CD4-positive, alpha-beta T cell treated with Interferon gamma for 1 hour (primary cell): ENCODE measurements at regions not wholly inside any gene's neighbourhood (a gene's known extent, or its start where the extent isn't known, plus 50 kb on each side); places are given as distances from the start of the nearest gene placed in this dataset.
"Not testable (repeated sequence)": the region's sequence is repeated elsewhere in the genome, so short reads cannot be mapped to it uniquely, and the experiment has no call there.

Experiments
- DNase-seq: peaks from one replicate; pipeline ENCODE4 v3.0.0-alpha.2; 2020

GRCh38 chr3:106840319-106840718, 536.9 kb upstream of the CCDC54 start:
- DNase-seq = no peak

DNA sequence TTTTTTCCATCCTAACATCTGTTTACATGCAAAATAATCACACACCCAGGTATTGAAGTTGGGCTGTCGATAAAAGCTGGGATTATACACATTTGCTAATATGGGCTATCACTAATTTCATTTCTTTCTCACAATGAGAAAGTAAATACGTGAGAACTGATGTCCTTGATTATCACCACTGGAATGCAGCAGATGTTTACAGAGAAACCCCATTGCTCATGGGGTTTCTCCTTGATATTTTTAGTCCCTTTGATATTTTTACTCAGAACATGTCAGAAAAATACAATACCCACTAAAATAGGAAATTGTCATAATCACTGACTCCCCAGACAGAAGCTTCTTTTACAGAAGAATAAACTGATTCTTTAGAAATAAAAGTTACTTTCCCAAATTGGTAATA, 535.1 kb upstream of the CCDC54 start:
- DNase-seq = no peak

DNA sequence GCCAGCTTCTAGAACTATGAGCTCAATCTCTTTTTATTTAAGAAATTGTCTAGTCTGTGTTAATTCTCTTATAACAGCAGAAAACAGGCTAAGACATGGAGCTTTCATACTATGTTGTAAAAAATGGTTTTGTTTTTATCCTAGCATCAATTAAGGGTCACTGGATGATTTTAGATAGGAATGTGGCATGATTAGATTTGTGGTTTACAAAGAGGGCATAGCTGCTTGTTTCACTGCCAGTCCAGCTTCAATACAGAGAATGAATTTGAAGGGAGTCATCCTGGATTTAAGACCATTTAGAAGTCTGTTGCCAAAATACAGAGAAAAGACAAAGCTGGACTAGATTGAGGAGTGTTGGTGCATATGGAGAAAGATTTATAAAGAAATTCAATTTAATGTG, 532.6 kb upstream of the CCDC54 start:
- DNase-seq = no peak

DNA sequence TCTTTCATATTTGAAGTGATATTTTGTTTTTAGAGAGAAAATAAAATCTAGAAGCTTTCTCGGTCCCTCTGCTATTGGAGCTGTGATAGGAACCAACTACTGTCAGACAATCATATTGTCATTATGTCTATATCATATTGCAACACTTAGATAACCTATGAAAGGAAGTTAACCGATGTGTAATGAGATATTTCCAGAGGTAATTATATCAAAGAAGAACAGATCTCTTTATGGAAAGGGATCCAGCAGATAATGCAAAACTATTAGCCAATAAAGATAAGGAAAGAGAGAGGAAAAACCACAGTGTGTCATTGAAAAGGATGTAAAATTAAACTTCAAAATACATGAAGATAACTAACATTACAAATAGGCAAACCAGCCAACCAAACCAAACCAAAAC, 529.1 kb upstream of the CCDC54 start:
- no peak for DNase-seq

- DNase-seq = no peak
Observed at GRCh38 chr3:106850437-106850836, 526.8 kb upstream of the CCDC54 start.

DNA sequence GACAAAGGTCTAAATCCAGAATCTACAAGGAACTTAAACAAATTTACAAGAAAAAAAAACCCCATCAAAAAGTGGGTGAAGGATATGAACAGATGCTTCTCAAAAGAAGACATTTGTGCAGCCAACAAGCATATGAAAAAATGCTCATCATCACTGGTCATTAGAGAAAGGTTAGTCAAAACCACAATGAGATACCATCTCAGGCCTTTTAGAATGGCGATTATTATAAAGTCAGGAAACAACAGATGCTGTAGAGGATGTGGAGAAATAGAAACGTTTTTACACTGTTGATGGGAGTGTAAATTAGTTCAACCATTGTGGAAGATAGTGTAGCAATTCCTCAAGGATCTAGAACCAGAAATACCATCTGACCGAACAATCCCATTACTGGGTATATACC, 518.9 kb upstream of the CCDC54 start:
- DNase-seq = not testable (repeated sequence)

GRCh38 chr3:106860182-106860581, 517.1 kb upstream of the CCDC54 start:
- DNase-seq = no peak

DNA sequence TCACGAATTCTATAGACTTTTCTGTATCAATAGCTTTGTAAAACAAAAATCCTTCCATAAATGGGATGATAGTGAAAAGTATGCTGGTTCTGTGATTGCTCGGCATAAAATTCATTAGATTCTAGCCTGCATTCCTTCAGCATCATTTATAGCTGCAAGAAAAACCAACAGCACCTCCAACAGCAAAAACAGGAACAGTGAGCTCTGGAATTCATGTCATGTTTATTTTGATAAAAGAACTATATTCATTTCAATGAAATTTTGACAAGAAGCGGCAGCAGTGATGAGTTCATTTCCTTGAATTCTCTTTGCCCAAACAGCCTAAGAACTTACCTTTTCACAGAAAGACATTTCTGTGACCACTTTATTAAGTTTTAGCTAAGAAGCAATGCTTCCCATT, 515.2 kb upstream of the CCDC54 start:
- DNase-seq = no peak

DNA sequence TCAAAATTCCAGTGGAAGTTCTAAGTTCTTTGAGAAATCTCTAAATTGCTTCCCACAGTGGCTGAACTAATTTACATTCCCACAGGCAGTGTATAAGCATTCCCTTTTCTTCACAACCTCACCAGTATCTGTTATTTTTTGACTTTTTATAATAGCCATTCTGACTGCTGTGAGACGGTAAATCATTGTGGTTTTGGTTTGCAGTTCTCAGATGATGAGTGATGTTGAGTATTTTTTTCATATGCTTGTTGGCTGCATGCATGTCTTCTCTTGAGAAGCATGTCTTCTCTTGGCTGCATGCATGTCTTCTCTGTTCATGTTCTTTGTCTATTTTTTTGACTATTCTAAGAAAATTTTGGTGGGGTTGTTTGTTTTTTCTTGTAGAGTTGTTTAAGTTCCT, 499.6 kb upstream of the CCDC54 start:
- no peak for DNase-seq

DNA sequence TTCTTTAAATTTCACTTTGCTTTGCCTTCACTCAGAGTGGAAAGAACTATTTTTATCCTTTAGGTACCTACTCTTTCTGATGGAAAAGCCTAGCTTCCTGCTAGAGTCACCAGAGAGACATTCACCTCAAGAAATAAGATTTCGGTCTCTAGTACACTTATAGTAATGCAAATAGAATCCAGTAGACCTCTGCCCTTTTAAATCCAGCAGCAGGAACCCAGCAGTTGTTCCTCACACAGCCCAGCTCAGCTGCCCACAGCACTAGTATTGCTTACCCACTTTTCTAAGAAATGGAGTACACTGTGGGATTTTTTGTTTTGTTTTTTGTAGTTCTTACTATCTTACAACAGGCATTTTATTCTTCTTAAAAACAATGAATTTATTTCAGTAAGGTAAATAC, 497.0 kb upstream of the CCDC54 start:
- DNase-seq = no peak

- no peak for DNase-seq
Observed at GRCh38 chr3:106881186-106881585, 496.1 kb upstream of the CCDC54 start.

DNA sequence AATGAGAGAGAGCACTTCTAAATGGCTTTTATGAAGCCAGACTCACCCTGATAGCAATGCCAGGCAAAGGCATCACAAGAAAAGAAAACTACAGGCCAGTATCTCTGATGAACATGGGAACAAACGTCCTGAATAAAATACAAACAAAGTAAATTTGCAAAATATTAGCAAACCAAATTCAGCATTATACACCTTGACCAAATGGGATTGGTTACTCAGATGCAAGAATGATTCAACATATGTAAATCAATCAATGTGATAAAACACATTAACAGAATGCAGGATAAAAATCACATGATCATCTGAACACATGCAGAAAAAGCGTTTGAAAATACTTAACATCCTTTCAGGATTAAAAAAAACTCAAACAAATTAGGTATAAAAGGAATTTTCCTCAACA, 494.9 kb upstream of the CCDC54 start:
- DNase-seq = no peak

DNA sequence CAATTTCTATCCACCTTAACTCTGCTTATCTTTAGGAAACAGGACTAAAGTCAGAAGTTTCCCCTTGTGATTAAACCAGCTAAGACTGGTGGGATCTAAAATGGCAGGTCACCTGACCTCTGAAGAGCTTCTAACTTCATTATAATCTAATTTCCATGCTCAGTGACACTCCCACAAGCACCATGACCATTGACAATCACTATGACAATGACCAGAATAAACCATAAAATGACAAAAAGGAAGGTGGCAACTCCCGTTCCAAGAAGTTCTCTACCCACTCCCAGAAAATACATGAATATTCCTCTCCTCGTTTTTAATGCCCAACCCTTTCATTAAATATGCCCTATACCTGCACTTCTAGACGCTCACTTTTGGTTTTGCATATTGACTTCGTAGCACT, 471.2 kb upstream of the CCDC54 start:
- DNase-seq = no peak

DNA sequence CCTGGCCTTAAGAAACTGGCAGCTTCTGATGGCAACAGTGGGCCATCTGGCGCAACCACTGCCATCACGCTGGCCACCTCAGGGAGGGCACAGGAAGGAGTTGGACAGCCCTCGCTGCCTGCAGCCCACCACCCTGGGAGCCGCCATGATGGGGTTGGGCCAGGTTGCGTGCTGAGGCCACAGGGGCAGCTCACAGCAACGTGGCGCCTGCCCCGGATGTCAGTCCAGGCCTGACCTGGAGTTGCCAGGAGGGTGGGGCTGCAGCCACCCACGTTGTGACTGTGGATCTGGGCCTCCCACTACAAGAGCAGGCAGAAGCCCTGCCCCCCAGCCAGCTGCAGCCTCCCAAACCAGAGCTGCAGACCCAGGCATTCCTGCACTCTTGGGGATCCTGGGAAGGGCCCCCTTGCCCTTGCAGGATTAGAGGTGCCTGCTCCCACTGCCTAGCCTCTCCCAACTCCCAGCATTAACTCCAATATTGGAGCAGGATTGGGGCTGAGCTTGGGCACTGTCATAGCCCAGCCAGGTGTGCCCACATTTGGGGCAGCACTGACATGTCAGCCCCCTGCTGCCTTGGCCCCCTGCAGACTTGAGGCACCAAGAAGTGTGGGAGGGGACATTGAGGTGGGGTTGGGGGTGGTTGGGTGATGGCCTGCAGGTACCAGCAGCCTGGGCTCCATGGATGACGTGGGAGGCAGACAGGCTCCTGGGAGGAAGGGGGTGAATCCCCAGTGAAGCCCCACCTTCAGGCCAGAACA, 468.9 kb upstream of the CCDC54 start:
- DNase-seq = no peak

- no peak for DNase-seq
Observed at GRCh38 chr3:106913111-106913698, 464.0 kb upstream of the CCDC54 start.

DNA sequence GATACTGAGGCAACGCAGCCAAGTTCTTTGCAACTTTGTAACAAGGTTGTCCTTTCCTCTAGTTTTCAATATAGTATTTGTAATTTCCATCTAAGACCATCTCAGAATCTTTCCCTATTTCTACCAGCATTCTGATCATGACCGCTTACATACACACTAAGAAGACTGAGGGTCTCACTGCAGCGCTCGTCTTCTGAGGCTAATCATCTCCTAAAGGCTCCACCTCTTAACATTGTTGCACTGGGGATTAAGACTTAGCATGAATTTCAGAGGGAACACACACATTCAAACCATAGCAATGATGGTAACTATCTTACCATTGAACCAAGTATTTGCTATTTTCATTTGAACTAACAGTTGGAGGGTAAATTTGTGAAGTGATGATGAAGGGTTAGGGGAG, 463.3 kb upstream of the CCDC54 start:
- no peak for DNase-seq

- DNase-seq = no peak
Observed at GRCh38 chr3:106920609-106921008, 456.6 kb upstream of the CCDC54 start.

DNA sequence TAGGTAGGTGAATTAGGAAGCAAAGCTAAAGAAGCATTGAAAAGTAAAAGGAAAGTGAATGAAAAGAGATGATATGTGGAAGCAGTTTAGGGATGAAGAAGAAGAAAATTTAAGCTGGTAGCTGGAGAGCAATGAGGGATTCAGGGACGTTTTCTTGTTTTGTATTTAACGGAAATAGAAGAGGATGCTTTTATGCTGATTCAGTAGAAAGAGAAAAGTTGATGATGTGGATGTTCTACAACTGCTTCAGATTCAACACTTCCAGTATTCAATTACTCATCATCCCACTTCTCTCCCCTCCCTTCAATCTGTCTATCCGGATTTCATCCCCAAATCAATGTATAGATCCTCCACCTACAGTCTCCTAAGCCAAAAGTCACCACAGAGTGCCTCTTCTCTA, 448.2 kb upstream of the CCDC54 start:
- DNase-seq = no peak

DNA sequence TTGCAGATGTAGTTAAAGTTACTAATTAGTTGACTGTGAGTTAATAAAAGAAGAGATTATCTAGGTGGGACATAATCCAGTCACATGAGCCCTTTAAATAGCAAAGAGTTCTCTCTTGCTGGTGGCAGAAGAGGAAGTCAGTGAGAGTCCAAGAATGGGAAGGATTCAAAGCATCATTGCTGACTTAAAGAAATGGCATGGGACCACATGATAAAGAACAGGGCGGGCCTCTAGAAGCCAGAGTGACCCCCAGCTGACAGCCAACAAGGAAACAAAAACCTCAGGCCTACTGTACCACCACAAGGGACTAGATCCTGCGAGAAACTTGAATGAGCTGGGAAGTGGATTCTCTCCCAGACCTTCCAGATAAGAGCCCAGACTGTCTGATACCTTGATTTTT, 447.2 kb upstream of the CCDC54 start:
- DNase-seq = no peak

DNA sequence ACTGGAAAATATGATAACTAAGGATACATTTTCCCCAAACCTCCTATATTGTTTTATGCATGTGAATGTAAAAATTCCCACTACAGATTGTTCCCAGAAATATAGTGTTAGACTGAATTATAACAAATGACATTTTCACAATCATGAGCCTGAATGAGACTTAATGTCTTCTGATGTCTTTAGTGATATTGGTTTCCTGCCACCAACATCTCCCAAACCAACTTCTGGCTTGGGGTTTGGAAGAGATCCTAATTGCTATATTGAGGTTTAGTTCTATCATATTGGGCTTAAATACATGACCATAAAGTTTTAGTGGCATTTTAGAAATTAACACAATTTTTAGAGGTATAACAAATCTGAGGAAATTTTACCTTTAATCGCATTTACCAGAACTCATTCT, 445.3 kb upstream of the CCDC54 start:
- no peak for DNase-seq

DNA sequence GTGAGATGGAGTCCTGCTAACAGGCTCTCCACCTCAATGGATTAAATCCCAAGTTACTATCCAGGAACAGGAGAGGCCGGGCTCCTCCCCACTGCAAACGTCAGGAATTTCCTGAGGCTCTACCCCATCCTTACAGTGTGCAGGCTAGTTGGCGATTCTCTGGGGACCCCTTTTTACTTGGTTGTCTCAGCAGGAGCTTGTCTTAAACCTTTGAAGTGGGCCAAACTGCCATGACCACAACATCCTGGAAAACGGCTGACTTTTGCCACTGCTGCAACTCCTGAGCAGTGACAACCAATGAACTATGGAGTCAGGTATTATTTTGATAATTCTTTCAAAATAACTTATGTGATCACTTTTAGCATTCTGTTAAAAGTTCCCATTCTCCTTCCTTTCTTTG, 440.9 kb upstream of the CCDC54 start:
- no peak for DNase-seq

DNA sequence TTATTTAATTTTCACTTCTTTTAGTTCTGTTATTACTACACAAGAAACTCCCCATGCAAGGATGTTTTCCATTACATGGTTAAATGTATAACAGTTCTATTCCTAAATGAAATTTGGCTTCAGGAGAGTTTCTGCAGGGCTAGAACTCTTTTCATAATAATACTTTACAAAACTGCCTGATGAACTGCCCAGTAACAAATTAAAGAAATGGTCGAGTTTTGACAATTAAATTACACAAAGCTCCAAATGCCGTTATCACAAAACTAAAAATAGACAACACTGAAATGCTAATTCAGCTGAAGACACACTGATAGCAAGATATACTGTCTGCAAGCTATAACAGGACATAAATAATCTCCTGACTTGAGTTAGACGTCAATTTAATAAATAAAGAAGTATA, 435.2 kb upstream of the CCDC54 start:
- DNase-seq = no peak

GRCh38 chr3:106943071-106943470, 434.2 kb upstream of the CCDC54 start:
- DNase-seq = no peak

GRCh38 chr3:106945435-106945834, 431.8 kb upstream of the CCDC54 start:
- no peak for DNase-seq

- DNase-seq = no peak
Observed at GRCh38 chr3:106946866-106947265, 430.4 kb upstream of the CCDC54 start.
